ENCODE measurements at regions not wholly inside any gene's neighbourhood (a gene's known extent, or its start where the extent isn't known, plus 50 kb on each side); places are given as distances from the start of the nearest gene placed in this dataset.

DNA sequence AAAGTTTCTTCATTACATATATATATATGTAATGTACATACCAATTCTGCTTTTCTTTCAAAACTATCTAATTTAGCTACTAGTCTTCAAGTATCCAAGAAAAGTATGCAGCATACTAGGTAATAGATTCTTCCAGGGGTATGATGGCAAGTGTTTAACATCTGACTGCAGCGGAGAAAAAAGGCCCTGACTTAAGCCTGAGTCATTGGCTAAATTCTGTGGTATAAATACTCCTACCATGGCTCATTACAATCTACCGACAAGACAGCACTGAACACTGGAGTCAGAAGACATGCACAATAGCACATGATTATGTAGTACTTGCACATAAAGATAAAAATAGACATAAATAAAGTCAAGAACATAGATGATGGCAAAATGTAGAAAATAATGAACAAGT is 439.9 kb downstream of the BRINP1 start:
- no peaks in the 10 kb centered on the region for H3K9me3 ChIP-seq (ENCODE audit: control insufficient read depth, low read length, poor library complexity, severe bottlenecking)
- Mint-ChIP-seq H3K27ac (no peak overlapping the region), H3K4me1 (no peaks in the 10 kb centered on the region), H3K4me3 (no peak overlapping the region), H3K36me3 (ENCODE audit: low read depth) (no peaks in the 10 kb centered on the region), H3K27me3 (no peaks in the 10 kb centered on the region)
- ATAC-seq (no peak), DNase-seq (no peak)

GRCh38 chr9:118931941-118932340 is 437.3 kb downstream of the BRINP1 start:
- no peak for ATAC-seq
- DNase-seq: no peak
- Mint-ChIP-seq H3K36me3 (ENCODE audit: low read depth) (no peaks in the 10 kb centered on the region), H3K27me3 (no peaks in the 10 kb centered on the region), H3K4me3 (no peak overlapping the region), H3K27ac (no peak overlapping the region), H3K4me1 (no peaks in the 10 kb centered on the region)
- no peaks in the 10 kb centered on the region for H3K9me3 ChIP-seq (ENCODE audit: control insufficient read depth, low read length, poor library complexity, severe bottlenecking)

DNA sequence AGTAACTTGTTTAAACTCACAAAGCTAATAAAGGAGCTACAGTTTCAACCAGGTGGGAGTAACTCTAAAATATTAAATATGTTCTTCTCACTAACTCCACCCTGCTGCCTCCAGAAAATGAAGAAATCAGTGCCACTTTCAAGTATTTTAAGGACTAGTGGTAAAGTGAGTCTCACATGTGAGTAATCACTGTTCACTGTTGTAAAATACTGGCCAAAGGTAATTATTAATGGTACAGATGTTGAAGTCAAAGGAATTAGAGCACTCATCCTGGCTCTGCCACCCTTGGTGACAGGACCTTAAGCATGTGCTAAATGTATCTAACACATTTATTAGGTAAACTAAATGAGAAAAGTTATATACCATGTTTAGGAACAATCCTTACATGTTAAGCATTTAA is 430.7 kb downstream of the BRINP1 start:
- no peaks in the 10 kb centered on the region for H3K4me1 Mint-ChIP-seq
- DNase-seq (no peak), ATAC-seq (no peak)
- H3K9me3 ChIP-seq (ENCODE audit: control insufficient read depth, low read length, poor library complexity, severe bottlenecking): no peaks in the 10 kb centered on the region
- H3K27me3 Mint-ChIP-seq: no peaks in the 10 kb centered on the region
- no peaks in the 10 kb centered on the region for H3K36me3 Mint-ChIP-seq (ENCODE audit: low read depth)
- no peak overlapping the region for H3K4me3 Mint-ChIP-seq
- H3K27ac Mint-ChIP-seq: no peak overlapping the region

GRCh38 chr9:118940473-118940872 is 428.8 kb downstream of the BRINP1 start:
- no peak for ATAC-seq
- Mint-ChIP-seq H3K27ac (no peak overlapping the region), H3K27me3 (no peaks in the 10 kb centered on the region), H3K4me3 (no peak overlapping the region), H3K4me1 (no peaks in the 10 kb centered on the region), H3K36me3 (ENCODE audit: low read depth) (no peaks in the 10 kb centered on the region)
- H3K9me3 ChIP-seq (ENCODE audit: control insufficient read depth, low read length, poor library complexity, severe bottlenecking): no peaks in the 10 kb centered on the region
- no peak for DNase-seq

GRCh38 chr9:118946669-118947068 is 422.6 kb downstream of the BRINP1 start:
- no peak overlapping the region for H3K27ac Mint-ChIP-seq
- DNase-seq (no peak), ATAC-seq (no peak)
- H3K9me3 ChIP-seq (ENCODE audit: control insufficient read depth, low read length, poor library complexity, severe bottlenecking): no peaks in the 10 kb centered on the region
- H3K27me3 Mint-ChIP-seq: no peaks in the 10 kb centered on the region
- H3K4me1 Mint-ChIP-seq: no peaks in the 10 kb centered on the region
- no peaks in the 10 kb centered on the region for H3K36me3 Mint-ChIP-seq (ENCODE audit: low read depth)
- H3K4me3 Mint-ChIP-seq: no peak overlapping the region

DNA sequence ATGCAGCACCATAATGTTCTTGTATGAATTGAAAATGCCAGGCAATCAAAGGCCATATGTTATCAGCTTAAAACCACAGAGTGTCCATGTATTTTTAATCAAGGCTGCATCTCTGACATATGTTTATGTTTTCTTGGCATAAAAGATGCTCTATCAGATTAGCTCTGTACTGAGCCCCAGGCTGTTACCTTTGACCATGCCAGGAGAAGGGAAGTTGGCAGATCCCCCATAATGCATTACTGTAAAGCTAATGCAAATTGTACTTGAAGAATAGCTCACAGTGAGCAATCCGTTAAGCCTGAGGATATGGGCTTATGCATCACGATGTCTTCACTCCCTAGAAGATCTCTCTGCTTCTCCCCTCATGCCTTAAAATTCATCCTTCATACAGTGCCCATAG is 414.4 kb downstream of the BRINP1 start:
- ATAC-seq (no peak), DNase-seq (no peak)
- H3K4me3 Mint-ChIP-seq: no peak overlapping the region
- no peaks in the 10 kb centered on the region for H3K27me3 Mint-ChIP-seq
- H3K27ac Mint-ChIP-seq: no peak overlapping the region
- no peaks in the 10 kb centered on the region for H3K4me1 Mint-ChIP-seq
- no peaks in the 10 kb centered on the region for H3K9me3 ChIP-seq (ENCODE audit: control insufficient read depth, low read length, poor library complexity, severe bottlenecking)
- H3K36me3 Mint-ChIP-seq (ENCODE audit: low read depth): no peaks in the 10 kb centered on the region

DNA sequence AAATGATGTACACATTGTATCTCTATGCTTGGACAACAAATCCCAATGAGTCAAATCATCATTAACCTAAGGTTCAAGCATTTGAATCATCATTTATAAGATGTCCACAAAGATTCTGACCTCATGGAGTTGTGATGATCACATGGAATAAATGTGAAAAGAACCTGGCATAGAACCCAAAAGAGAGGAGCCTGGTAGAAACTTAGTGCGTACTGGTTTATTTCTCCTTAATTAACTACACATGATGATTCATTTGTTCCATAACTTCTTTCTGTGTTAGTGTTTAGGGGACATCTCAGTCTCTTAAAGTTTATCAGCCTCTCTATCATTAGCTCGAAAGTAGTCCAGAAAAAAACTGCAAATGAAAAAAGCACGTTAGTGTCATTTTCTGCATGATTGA is 411.6 kb downstream of the BRINP1 start:
- no peaks in the 10 kb centered on the region for H3K36me3 Mint-ChIP-seq (ENCODE audit: low read depth)
- H3K27ac Mint-ChIP-seq: no peak overlapping the region
- H3K4me1 Mint-ChIP-seq: no peaks in the 10 kb centered on the region
- ATAC-seq (no peak), DNase-seq (no peak)
- H3K9me3 ChIP-seq (ENCODE audit: control insufficient read depth, low read length, poor library complexity, severe bottlenecking): no peaks in the 10 kb centered on the region
- H3K4me3 Mint-ChIP-seq: no peak overlapping the region
- H3K27me3 Mint-ChIP-seq: no peaks in the 10 kb centered on the region

- H3K27me3 Mint-ChIP-seq: no peaks in the 10 kb centered on the region
- H3K27ac Mint-ChIP-seq: no peak overlapping the region
- DNase-seq (no peak), ATAC-seq (no peak)
- H3K36me3 Mint-ChIP-seq (ENCODE audit: low read depth): no peaks in the 10 kb centered on the region
- H3K4me3 Mint-ChIP-seq: no peak overlapping the region
- H3K9me3 ChIP-seq (ENCODE audit: control insufficient read depth, low read length, poor library complexity, severe bottlenecking): no peaks in the 10 kb centered on the region
- no peaks in the 10 kb centered on the region for H3K4me1 Mint-ChIP-seq
Measured at GRCh38 chr9:118959366-118959765, 409.9 kb downstream of the BRINP1 start.

GRCh38 chr9:118961857-118962256 is 407.4 kb downstream of the BRINP1 start:
- no peaks in the 10 kb centered on the region for H3K27me3 Mint-ChIP-seq

GRCh38 chr9:118962426-118962825 is 406.8 kb downstream of the BRINP1 start:
- no peaks in the 10 kb centered on the region for H3K36me3 Mint-ChIP-seq (ENCODE audit: low read depth)
- no peaks in the 10 kb centered on the region for H3K4me1 Mint-ChIP-seq
- no peak for ATAC-seq
- no peak for DNase-seq
- H3K4me3 Mint-ChIP-seq: no peak overlapping the region
- H3K9me3 ChIP-seq (ENCODE audit: control insufficient read depth, low read length, poor library complexity, severe bottlenecking): no peaks in the 10 kb centered on the region
- H3K27ac Mint-ChIP-seq: no peak overlapping the region
- no peaks in the 10 kb centered on the region for H3K27me3 Mint-ChIP-seq

More at GRCh38 chr9:118961857-118962256, 407.4 kb downstream of the BRINP1 start:
- Mint-ChIP-seq H3K27ac (no peak overlapping the region), H3K4me3 (no peak overlapping the region), H3K4me1 (no peaks in the 10 kb centered on the region), H3K36me3 (ENCODE audit: low read depth) (no peaks in the 10 kb centered on the region)
- DNase-seq (no peak), ATAC-seq (no peak)
- H3K9me3 ChIP-seq (ENCODE audit: control insufficient read depth, low read length, poor library complexity, severe bottlenecking): no peaks in the 10 kb centered on the region

DNA sequence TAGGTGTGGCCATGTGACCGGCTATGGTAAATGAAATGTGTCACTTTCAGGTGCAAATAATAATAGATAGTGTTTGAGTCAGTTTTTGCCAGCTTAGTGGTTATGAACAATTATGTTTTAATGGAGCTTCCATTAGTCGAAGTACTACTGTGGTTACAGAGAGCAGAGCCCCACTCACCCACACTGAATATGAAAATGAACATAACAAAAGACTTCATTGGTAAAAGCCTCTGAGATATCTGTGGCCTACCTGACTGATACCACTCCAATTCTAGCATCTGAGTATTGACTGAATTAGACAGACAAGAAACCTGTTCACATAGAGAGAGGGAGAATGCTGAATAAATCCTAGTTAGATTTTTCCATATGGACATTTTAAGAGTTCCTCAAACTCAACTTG is 405.6 kb downstream of the BRINP1 start:
- Mint-ChIP-seq H3K4me1 (no peaks in the 10 kb centered on the region), H3K4me3 (no peak overlapping the region), H3K27me3 (no peaks in the 10 kb centered on the region), H3K36me3 (ENCODE audit: low read depth) (no peaks in the 10 kb centered on the region), H3K27ac (no peak overlapping the region)
- ATAC-seq: no peak
- DNase-seq: no peak
- no peaks in the 10 kb centered on the region for H3K9me3 ChIP-seq (ENCODE audit: control insufficient read depth, low read length, poor library complexity, severe bottlenecking)

GRCh38 chr9:118967901-118968300 is 401.3 kb downstream of the BRINP1 start:
- H3K27ac Mint-ChIP-seq: no peak overlapping the region
- DNase-seq (no peak), ATAC-seq (no peak)
- no peaks in the 10 kb centered on the region for H3K4me1 Mint-ChIP-seq
- H3K36me3 Mint-ChIP-seq (ENCODE audit: low read depth): no peaks in the 10 kb centered on the region
- H3K9me3 ChIP-seq (ENCODE audit: control insufficient read depth, low read length, poor library complexity, severe bottlenecking): no peaks in the 10 kb centered on the region
- no peaks in the 10 kb centered on the region for H3K27me3 Mint-ChIP-seq
- no peak overlapping the region for H3K4me3 Mint-ChIP-seq

DNA sequence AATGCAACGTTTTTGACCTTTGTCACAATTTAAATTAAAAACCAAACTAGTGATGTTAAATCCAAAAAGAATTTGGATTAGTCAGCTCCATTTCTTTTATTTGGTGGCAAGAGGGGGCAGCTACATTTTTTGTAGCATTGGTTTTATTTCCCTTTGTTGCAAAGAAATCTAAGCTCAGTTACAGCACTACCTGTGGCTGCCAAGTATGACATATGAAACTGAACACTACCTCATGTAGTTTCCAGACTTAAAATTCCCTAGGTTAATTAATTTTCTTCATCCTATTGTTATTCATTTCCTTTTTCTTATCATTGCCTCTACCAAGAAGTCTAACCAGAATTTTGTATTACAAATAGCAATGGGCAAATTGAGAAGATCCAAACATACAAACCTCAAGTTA is 393.5 kb downstream of the BRINP1 start:
- ATAC-seq: no peak
- Mint-ChIP-seq H3K4me1 (no peaks in the 10 kb centered on the region), H3K36me3 (ENCODE audit: low read depth) (no peaks in the 10 kb centered on the region), H3K4me3 (no peak overlapping the region), H3K27ac (no peak overlapping the region), H3K27me3 (no peaks in the 10 kb centered on the region)
- no peaks in the 10 kb centered on the region for H3K9me3 ChIP-seq (ENCODE audit: control insufficient read depth, low read length, poor library complexity, severe bottlenecking)
- no peak for DNase-seq

DNA sequence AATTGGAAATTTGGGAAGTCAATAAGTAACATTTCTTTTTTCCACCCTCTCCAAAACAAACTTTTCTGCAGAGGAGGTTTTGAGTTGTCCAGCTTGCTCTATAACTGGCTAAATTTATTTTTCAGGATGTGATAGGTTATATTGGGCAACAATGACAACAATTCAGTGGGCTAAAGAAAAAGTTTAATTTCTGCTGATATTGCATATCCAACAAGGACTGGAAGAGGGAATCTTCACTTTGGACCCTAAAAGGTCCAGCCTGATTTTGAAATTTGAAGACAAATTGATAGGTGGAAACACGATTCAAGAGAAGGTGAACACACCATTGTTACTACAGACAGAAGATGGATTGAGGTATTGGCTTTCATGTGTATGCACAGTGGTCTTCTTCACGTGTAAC is 393.1 kb downstream of the BRINP1 start:
- no peaks in the 10 kb centered on the region for H3K4me1 Mint-ChIP-seq
- no peaks in the 10 kb centered on the region for H3K9me3 ChIP-seq (ENCODE audit: control insufficient read depth, low read length, poor library complexity, severe bottlenecking)
- ATAC-seq (no peak), DNase-seq (no peak)
- H3K36me3 Mint-ChIP-seq (ENCODE audit: low read depth): no peaks in the 10 kb centered on the region
- no peaks in the 10 kb centered on the region for H3K27me3 Mint-ChIP-seq
- no peak overlapping the region for H3K27ac Mint-ChIP-seq
- no peak overlapping the region for H3K4me3 Mint-ChIP-seq

DNA sequence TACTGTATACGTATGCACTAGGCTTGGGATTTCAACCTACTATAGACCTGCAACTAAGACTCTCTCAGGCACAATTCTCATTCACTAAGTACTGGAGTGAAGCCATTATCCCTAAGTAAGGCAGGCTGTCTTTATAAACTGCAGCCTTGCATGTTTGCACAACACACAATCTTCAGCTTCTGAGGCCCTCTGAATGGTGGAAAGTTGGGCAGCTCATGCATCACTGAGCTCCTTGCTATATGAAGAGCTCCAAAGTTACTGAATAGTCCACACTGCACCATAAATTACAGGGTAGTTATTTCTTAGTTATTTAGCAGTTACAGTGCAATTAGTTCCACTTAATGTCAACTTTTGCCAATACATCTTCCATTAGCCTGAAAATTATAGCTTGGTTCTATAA is 384.6 kb downstream of the BRINP1 start:
- DNase-seq (no peak), ATAC-seq (no peak)
- no peak overlapping the region for H3K4me3 Mint-ChIP-seq
- no peaks in the 10 kb centered on the region for H3K27me3 Mint-ChIP-seq
- H3K4me1 Mint-ChIP-seq: no peaks in the 10 kb centered on the region
- H3K27ac Mint-ChIP-seq: no peak overlapping the region
- H3K9me3 ChIP-seq (ENCODE audit: control insufficient read depth, low read length, poor library complexity, severe bottlenecking): no peaks in the 10 kb centered on the region
- no peaks in the 10 kb centered on the region for H3K36me3 Mint-ChIP-seq (ENCODE audit: low read depth)

All from T-helper 17 cell (primary cell).